ENCODE measurements at regions not wholly inside any gene's neighbourhood (a gene's known extent, or its start where the extent isn't known, plus 50 kb on each side); places are given as distances from the start of the nearest gene placed in this dataset.

GRCh38 chr3:162933656-162934055 is 1437.0 kb downstream of the OTOL1 start:
- H3K9me3 ChIP-seq (ENCODE audit: control insufficient read depth, insufficient read depth, low read length) = no peaks in the 10 kb centered on the region
- H3K27me3 ChIP-seq (ENCODE audit: control insufficient read depth, insufficient read depth, low read length) = no peaks in the 10 kb centered on the region
- POLR2A ChIA-PET = no interaction called here
- DNase-seq (ENCODE audit: low read depth, low spot score) = no peak
- no peak for TF ChIP-seq CTCF (IDR thresholded peaks at IDR 0.05; ENCODE audit: low read depth, low read length)
- no peak overlapping the region for H3K4me3 ChIP-seq (ENCODE audit: low read depth, low read length)
- no peak overlapping the region for H3K27ac ChIP-seq (ENCODE audit: low read depth, low read length)
- CTCF ChIA-PET = interaction anchor here (1.3 kb wide), 1 partner anchor 123 kb away, joined by 3 read pairs; no protein-coding TSS in a partner anchor

GRCh38 chr3:162936706-162937105 is 1440.1 kb downstream of the OTOL1 start:
- no peak overlapping the region for H3K27ac ChIP-seq (ENCODE audit: low read depth, low read length)
- H3K4me3 ChIP-seq (ENCODE audit: low read depth, low read length) = no peak overlapping the region
- no peak for DNase-seq (ENCODE audit: low read depth, low spot score)
- H3K27me3 ChIP-seq (ENCODE audit: control insufficient read depth, insufficient read depth, low read length) = no peaks in the 10 kb centered on the region
- no peak for TF ChIP-seq CTCF (IDR thresholded peaks at IDR 0.05; ENCODE audit: low read depth, low read length)
- no peaks in the 10 kb centered on the region for H3K9me3 ChIP-seq (ENCODE audit: control insufficient read depth, insufficient read depth, low read length)
- POLR2A ChIA-PET = no interaction called here
- CTCF ChIA-PET = no interaction called here

GRCh38 chr3:162938083-162938482 is 1441.5 kb downstream of the OTOL1 start:
- Histone ChIP-seq H3K9me3 (ENCODE audit: control insufficient read depth, insufficient read depth, low read length) (no peaks in the 10 kb centered on the region), H3K27ac (ENCODE audit: low read depth, low read length) (no peak overlapping the region), H3K27me3 (ENCODE audit: control insufficient read depth, insufficient read depth, low read length) (no peaks in the 10 kb centered on the region), H3K4me3 (ENCODE audit: low read depth, low read length) (no peak overlapping the region)
- DNase-seq (ENCODE audit: low read depth, low spot score) = no peak
- CTCF ChIA-PET = no interaction called here
- POLR2A ChIA-PET = no interaction called here
- no peak for TF ChIP-seq CTCF (IDR thresholded peaks at IDR 0.05; ENCODE audit: low read depth, low read length)

GRCh38 chr3:162945626-162946025 is 1449.0 kb downstream of the OTOL1 start:
- H3K27me3 ChIP-seq (ENCODE audit: control insufficient read depth, insufficient read depth, low read length) = peaks cover 3% of the 10 kb centered on the region
- H3K27ac ChIP-seq (ENCODE audit: low read depth, low read length) = no peak overlapping the region
- H3K9me3 ChIP-seq (ENCODE audit: control insufficient read depth, insufficient read depth, low read length) = no peaks in the 10 kb centered on the region
- DNase-seq (ENCODE audit: low read depth, low spot score) = no peak
- ChIA-PET POLR2A (no interaction called here), CTCF (no interaction called here)
- H3K4me3 ChIP-seq (ENCODE audit: low read depth, low read length) = no peak overlapping the region
- TF ChIP-seq CTCF (IDR thresholded peaks at IDR 0.05; ENCODE audit: low read depth, low read length) = no peak

- H3K9me3 ChIP-seq (ENCODE audit: control insufficient read depth, insufficient read depth, low read length) = no peaks in the 10 kb centered on the region
- no peak overlapping the region for H3K27ac ChIP-seq (ENCODE audit: low read depth, low read length)
- no peak for DNase-seq (ENCODE audit: low read depth, low spot score)
- ChIA-PET POLR2A (no interaction called here), CTCF (no interaction called here)
- H3K27me3 ChIP-seq (ENCODE audit: control insufficient read depth, insufficient read depth, low read length) = no peaks in the 10 kb centered on the region
- no peak for TF ChIP-seq CTCF (IDR thresholded peaks at IDR 0.05; ENCODE audit: low read depth, low read length)
- H3K4me3 ChIP-seq (ENCODE audit: low read depth, low read length) = no peak overlapping the region
Observed at GRCh38 chr3:162956711-162957110, 1460.1 kb downstream of the OTOL1 start.
